Pulmonary artery endothelial cell (primary cell): ENCODE measurements at regions not wholly inside any gene's neighbourhood (a gene's known extent, or its start where the extent isn't known, plus 50 kb on each side); places are given as distances from the start of the nearest gene placed in this dataset.

Experiments used
- DNase-seq: peaks from one replicate; pipeline ENCODE4 v3.0.0-alpha.2; 2011; ENCODE audit warnings: low read depth, low spot score

GRCh38 chr5:145280214-145280613 lies 554.9 kb downstream of the PRELID2 start:
- DNase-seq = no peak

GRCh38 chr5:145260670-145261069 lies 574.5 kb downstream of the PRELID2 start:
- DNase-seq = no peak

GRCh38 chr5:145247745-145248040 lies 587.4 kb downstream of the PRELID2 start:
- DNase-seq = no peak

- DNase-seq = no peak
Measured at GRCh38 chr5:145246961-145247744, 588.0 kb downstream of the PRELID2 start.

- DNase-seq = no peak
Measured at GRCh38 chr5:145246379-145246778, 588.8 kb downstream of the PRELID2 start.

GRCh38 chr5:145245354-145245753 lies 589.8 kb downstream of the PRELID2 start:
- DNase-seq = peak; percentile 15

GRCh38 chr5:145244788-145245187 lies 590.4 kb downstream of the PRELID2 start:
- no peak for DNase-seq

GRCh38 chr5:145244251-145244650 lies 590.9 kb downstream of the PRELID2 start:
- no peak for DNase-seq

- no peak for DNase-seq
Measured at GRCh38 chr5:145243016-145243415, 592.1 kb downstream of the PRELID2 start.

GRCh38 chr5:145242551-145242950 lies 592.6 kb downstream of the PRELID2 start:
- no peak for DNase-seq

GRCh38 chr5:145237843-145238242 lies 597.3 kb downstream of the PRELID2 start:
- DNase-seq = peak; percentile 45

GRCh38 chr5:145236983-145237382 lies 598.2 kb downstream of the PRELID2 start:
- no peak for DNase-seq

- DNase-seq = no peak
Measured at GRCh38 chr5:145236127-145236526, 599.0 kb downstream of the PRELID2 start.

- no peak for DNase-seq
Measured at GRCh38 chr5:145233461-145233860, 601.7 kb downstream of the PRELID2 start.

- DNase-seq = no peak
Measured at GRCh38 chr5:145230781-145231180, 604.4 kb downstream of the PRELID2 start.

- DNase-seq = no peak
Measured at GRCh38 chr5:145228564-145228963, 606.6 kb downstream of the PRELID2 start.

GRCh38 chr5:145227881-145228280 lies 607.3 kb downstream of the PRELID2 start:
- DNase-seq = no peak

- no peak for DNase-seq
Measured at GRCh38 chr5:145226726-145227125, 608.4 kb downstream of the PRELID2 start.

- DNase-seq = no peak
Measured at GRCh38 chr5:145225529-145225928, 609.6 kb downstream of the PRELID2 start.

- no peak for DNase-seq
Measured at GRCh38 chr5:145223582-145223981, 611.6 kb downstream of the PRELID2 start.

GRCh38 chr5:145222622-145223021 lies 612.5 kb downstream of the PRELID2 start:
- no peak for DNase-seq

GRCh38 chr5:145221416-145221815 lies 613.7 kb downstream of the PRELID2 start:
- DNase-seq = no peak

GRCh38 chr5:145220481-145220880 lies 614.7 kb downstream of the PRELID2 start:
- DNase-seq = no peak

GRCh38 chr5:145218982-145219381 lies 616.2 kb downstream of the PRELID2 start:
- no peak for DNase-seq
